GM12878 (cell line): ENCODE measurements at regions not wholly inside any gene's neighbourhood (a gene's known extent, or its start where the extent isn't known, plus 50 kb on each side); places are given as distances from the start of the nearest gene placed in this dataset.
"Not testable (repeated sequence)": the region's sequence is repeated elsewhere in the genome, so short reads cannot be mapped to it uniquely, and the experiment has no call there.

ENCODE experiments used
- ATAC-seq: fragments of 200-7000 bp; cut with Tn5 transposase; 3 replicates; pipeline ENCODE4 v1.9.1; 2020; ENCODE audit warnings: mild to moderate bottlenecking, moderate library complexity
- BruUV-seq: library from RNA; stranded (reverse); fragments of 400-500 nt; replicated peaks from 2 replicates; lab custom pipeline; 2021; lab: Mats Ljungman, UMichigan
- CTCF ChIA-PET: fragments of 300-600 bp; sonication (Branson Sonifier 250); formaldehyde crosslinking; extraction: SDS; loops from one replicate; lab custom pipeline; 2021; ENCODE audit warnings: inconsistent platforms; lab: Yijun Ruan, JAX
- POLR2A ChIA-PET: fragments of 350-600 bp; formaldehyde crosslinking; extraction: SDS; loops from one replicate; lab custom pipeline; 2021; ENCODE audit warnings: inconsistent platforms; lab: Charles Lee
- RAD21 ChIA-PET: fragments of 300-600 bp; sonication (Branson Sonifier 250); formaldehyde crosslinking; loops from one replicate; lab custom pipeline; 2023; ENCODE audit warnings: antibody characterized with exemption; ENCODE audit not compliant: unreplicated experiment; lab: Charles Lee
- SMC1A ChIA-PET: fragments of 300-600 bp; sonication (Branson Sonifier 250); formaldehyde crosslinking; loops from one replicate; lab custom pipeline; 2023; ENCODE audit not compliant: unreplicated experiment, uncharacterized antibody; lab: Charles Lee
- DNase-seq: peaks from one replicate; pipeline ENCODE4 v3.0.0-alpha.2; 2011; ENCODE audit warnings: low read depth, low spot score
- FAIRE-seq: peaks from 3 replicates; lab custom pipeline; 2011; peaks lifted over from hg19 to GRCh38; lab: Jason Lieb, UNC
- H2AFZ ChIP-seq: 2 replicates; pipeline ENCODE4 v1.6.0; 2011; ENCODE audit warnings: low read depth, low read length, control low read depth; ENCODE audit not compliant: control insufficient read depth
- H3K27ac ChIP-seq: 2 replicates; pipeline ENCODE4 v1.5.1; 2011; ENCODE audit warnings: control low read depth; ENCODE audit not compliant: control insufficient read depth, insufficient read depth
- H3K27me3 ChIP-seq, 2 experiments: replicated peaks in 1 of 2; 2 replicates each; pipeline versions ENCODE4 v1.6.0 to v1.6.1; 2011; ENCODE audit warnings: low read length in 1 of 2; ENCODE audit not compliant: control insufficient read depth in 2 of 2, insufficient read depth in 2 of 2
- H3K36me3 ChIP-seq, 2 experiments: 2 replicates each; pipeline ENCODE4 v1.5.1; 2011; ENCODE audit warnings: low read length in 1 of 2; ENCODE audit not compliant: control insufficient read depth in 2 of 2, insufficient read depth in 2 of 2
- H3K4me1 ChIP-seq: 2 replicates; pipeline ENCODE4 v1.6.1; 2011; ENCODE audit warnings: mild to moderate bottlenecking, low read length, moderate library complexity, mixed read lengths; ENCODE audit not compliant: control insufficient read depth, insufficient read depth
- H3K4me2 ChIP-seq: 2 replicates; pipeline ENCODE4 v1.6.0; 2011; ENCODE audit warnings: control low read depth; ENCODE audit not compliant: control insufficient read depth, insufficient read depth
- H3K4me3 ChIP-seq: fragments of 200-600 bp; sonication (generic); 2 replicates; pipeline ENCODE4 v1.5.1; 2016
- H3K79me2 ChIP-seq: 2 replicates; pipeline ENCODE4 v1.6.0; 2011; ENCODE audit warnings: low read length; ENCODE audit not compliant: control insufficient read depth, insufficient read depth
- H3K9ac ChIP-seq: 2 replicates; pipeline ENCODE4 v1.8.0; 2011; ENCODE audit warnings: low read length, control low read depth, mixed read lengths; ENCODE audit not compliant: control insufficient read depth, insufficient read depth
- H3K9me3 ChIP-seq: replicated peaks from 3 replicates; pipeline ENCODE4 v1.5.1; 2011; ENCODE audit warnings: mild to moderate bottlenecking, low read length; ENCODE audit not compliant: control insufficient read depth, insufficient read depth
- H4K20me1 ChIP-seq: 2 replicates; pipeline ENCODE4 v1.6.0; 2011; ENCODE audit not compliant: control insufficient read depth, insufficient read depth
- E4F1 ChIP-seq: fragments of 450-650 bp; IDR thresholded peaks from 2 replicates; pipeline ENCODE4 v1.6.1; 2018; ENCODE audit warnings: borderline replicate concordance, mild to moderate bottlenecking; ENCODE audit not compliant: partially characterized antibody
- RBBP5 ChIP-seq: fragments of 200-600 bp; sonication (generic); conservative IDR thresholded peaks from 2 replicates; pipeline ENCODE4 v1.6.1; 2016
- RELA ChIP-seq: fragments of 450-650 bp; IDR thresholded peaks from 2 replicates; pipeline ENCODE4 v1.8.0; 2014; ENCODE audit warnings: borderline replicate concordance; ENCODE audit not compliant: partially characterized antibody
- SMC3 ChIP-seq: IDR thresholded peaks from 2 replicates; pipeline ENCODE4 v1.6.1; 2011; ENCODE audit warnings: low read length, improper control_type of control experiment, borderline replicate concordance
- TCF12 ChIP-seq: IDR thresholded peaks from 2 replicates; pipeline ENCODE4 v1.6.1; 2011; ENCODE audit warnings: low read depth, mild to moderate bottlenecking, low read length
- WGBS: methylation state at CpG from one replicate; pipeline ENCODE4 v1.1.6; 2016; ENCODE audit warnings: low lambda C conversion rate; ENCODE audit not compliant: insufficient replicate concordance, insufficient coverage; ENCODE audit errors: missing lambda C conversion rate; 5-methylcytosine and 5-hydroxymethylcytosine counted together
- in situ Hi-C: fragments of 300-500 bp; cut with MboI; formaldehyde crosslinking; loops from 9 replicates; pipeline ENCODE4 v1.14.3; 2018; ENCODE audit warnings: mixed read lengths
- intact Hi-C: fragments of 100-400 bp; cut with micrococcal nuclease; formaldehyde crosslinking; loops from one replicate; pipeline ENCODE4 v1.14.2; 2022; ENCODE audit not compliant: unreplicated experiment

GRCh38 chr21:28063241-28064216 is 929.1 kb downstream of the LTN1 start (continued):
- no peak for TF ChIP-seq E4F1
- TF ChIP-seq TCF12, result no peak
- TF ChIP-seq RELA, result no peak
- no peak for TF ChIP-seq SMC3
- TF ChIP-seq RBBP5, result no peak

- in situ Hi-C loops, result not testable (repeated sequence)
Observed at GRCh38 chr21:28052956-28053355, 939.7 kb downstream of the LTN1 start.

More at GRCh38 chr21:28052956-28053355, 939.7 kb downstream of the LTN1 start:
- H3K9me3 ChIP-seq, H4K20me1 ChIP-seq, H2AFZ ChIP-seq, FAIRE-seq, POLR2A ChIA-PET, H3K79me2 ChIP-seq, DNase-seq, H3K9ac ChIP-seq, SMC1A ChIA-PET, H3K4me1 ChIP-seq, H3K4me2 ChIP-seq, H3K36me3 ChIP-seq, ATAC-seq, BruUV-seq, RAD21 ChIA-PET, CTCF ChIA-PET, H3K27me3 ChIP-seq, H3K27ac ChIP-seq, H3K4me3 ChIP-seq: not testable (repeated sequence)
- intact Hi-C loops, result loop anchor here (5.0 kb wide), 1 partner anchor 1206 kb away; the partner anchor contains the start of gene ADAMTS1
- 0% methylated on average over 1 of the region's 1 CpG for WGBS
